GM18511 (cell line): ENCODE measurements at regions not wholly inside any gene's neighbourhood (a gene's known extent, or its start where the extent isn't known, plus 50 kb on each side); places are given as distances from the start of the nearest gene placed in this dataset.
A peak's percentile ranks its signal among the peaks of the same experiment; 100 is the strongest.

ENCODE experiments used
- ATAC-seq: cut with Tn5 transposase; IDR thresholded peaks from one replicate; pipeline ENCODE4 v1.9.1; 2021; ENCODE audit warnings: mild to moderate bottlenecking, moderate library complexity; ENCODE audit not compliant: unreplicated experiment

- ATAC-seq = no peak
Observed at GRCh38 chr6:12221856-12222255, 68.3 kb upstream of the EDN1 start.

- ATAC-seq = no peak
Observed at GRCh38 chr6:12222405-12223366, 67.5 kb upstream of the EDN1 start.

- ATAC-seq = no peak
Observed at GRCh38 chr6:12223383-12223782, 66.8 kb upstream of the EDN1 start.

- no peak for ATAC-seq
Observed at GRCh38 chr6:12224251-12224650, 65.9 kb upstream of the EDN1 start.

GRCh38 chr6:12228447-12229146, 61.6 kb upstream of the EDN1 start:
- no peak for ATAC-seq

- no peak for ATAC-seq
Observed at GRCh38 chr6:12229332-12229731, 60.8 kb upstream of the EDN1 start.

- no peak for ATAC-seq
Observed at GRCh38 chr6:12230523-12230922, 59.6 kb upstream of the EDN1 start.

GRCh38 chr6:12232339-12232738, 57.8 kb upstream of the EDN1 start:
- no peak for ATAC-seq

GRCh38 chr6:12232821-12233220, 57.3 kb upstream of the EDN1 start:
- ATAC-seq = no peak

- peak; percentile 64 for ATAC-seq
Observed at GRCh38 chr6:12233693-12234571, 56.2 kb upstream of the EDN1 start.

GRCh38 chr6:12235341-12235740, 54.8 kb upstream of the EDN1 start:
- no peak for ATAC-seq

- no peak for ATAC-seq
Observed at GRCh38 chr6:12238219-12238618, 51.9 kb upstream of the EDN1 start.
